Cardiac muscle cell (in vitro differentiated cells and primary cell): ENCODE measurements at regions not wholly inside any gene's neighbourhood (a gene's known extent, or its start where the extent isn't known, plus 50 kb on each side); places are given as distances from the start of the nearest gene placed in this dataset.

Experiments
- DNase-seq, 2 donors: peaks; one replicate each; pipeline versions ENCODE4 v3.0.0 to v3.0.0-alpha.2; 2010 to 2017; ENCODE audit warnings: low read depth in 1 of 2, low spot score in 1 of 2
- H3K27ac ChIP-seq: fragments of 200-600 bp; sonication (generic); 2 replicates; pipeline ENCODE4 v1.5.1; 2016
- H3K27me3 ChIP-seq: fragments of 200-600 bp; sonication (generic); 2 replicates; pipeline ENCODE4 v1.6.0; 2016; ENCODE audit warnings: control low read depth
- H3K36me3 ChIP-seq: fragments of 200-600 bp; sonication (generic); 2 replicates; pipeline ENCODE4 v1.5.1; 2016; ENCODE audit warnings: control low read depth
- H3K4me1 ChIP-seq: fragments of 200-600 bp; sonication (generic); 2 replicates; pipeline ENCODE4 v1.8.1; 2017; ENCODE audit warnings: low read depth, mild to moderate bottlenecking, mixed run types
- H3K4me3 ChIP-seq: fragments of 200-600 bp; sonication (generic); 2 replicates; pipeline ENCODE4 v1.5.1; 2016; ENCODE audit warnings: mild to moderate bottlenecking
- H3K9me3 ChIP-seq: fragments of 200-600 bp; sonication (generic); 2 replicates; pipeline ENCODE4 v1.5.1; 2017; ENCODE audit warnings: low read depth, mild to moderate bottlenecking, control low read depth
- CTCF ChIP-seq: IDR thresholded peaks from 2 replicates; pipeline ENCODE4 v1.5.1; 2012; ENCODE audit warnings: low read depth, mild to moderate bottlenecking, low read length

GRCh38 chr9:16100537-16101091 lies 547.8 kb downstream of the CCDC171 start:
- H3K4me1 ChIP-seq: peaks cover 34% of the 10 kb centered on the region
- peak; percentile 93 to 95 for DNase-seq
- no peak overlapping the region for H3K4me3 ChIP-seq
- H3K27me3 ChIP-seq: no peaks in the 10 kb centered on the region
- TF ChIP-seq CTCF: no peak
- no peaks in the 10 kb centered on the region for H3K9me3 ChIP-seq
- no peaks in the 10 kb centered on the region for H3K36me3 ChIP-seq
- H3K27ac ChIP-seq: peak overlapping the region; percentile 93

GRCh38 chr9:16102154-16102553 lies 549.3 kb downstream of the CCDC171 start:
- Histone ChIP-seq H3K4me3 (no peak overlapping the region), H3K9me3 (no peaks in the 10 kb centered on the region), H3K36me3 (no peaks in the 10 kb centered on the region), H3K4me1 (peaks cover 34% of the 10 kb centered on the region), H3K27ac (peak overlapping the region; percentile 93), H3K27me3 (no peaks in the 10 kb centered on the region)
- DNase-seq: no peak
- no peak for TF ChIP-seq CTCF

GRCh38 chr9:16103620-16104397 lies 551.0 kb downstream of the CCDC171 start:
- Histone ChIP-seq H3K27me3 (no peaks in the 10 kb centered on the region), H3K4me1 (peaks cover 34% of the 10 kb centered on the region), H3K9me3 (no peaks in the 10 kb centered on the region), H3K4me3 (no peak overlapping the region), H3K27ac (no peak overlapping the region), H3K36me3 (no peaks in the 10 kb centered on the region)
- peak in 1 of 2 donors; percentile 63 for DNase-seq
- no peak for TF ChIP-seq CTCF

- no peak overlapping the region for H3K27ac ChIP-seq
- DNase-seq: peak in 1 of 2 donors; percentile 53
- peaks cover 29% of the 10 kb centered on the region for H3K4me1 ChIP-seq
- H3K27me3 ChIP-seq: no peaks in the 10 kb centered on the region
- TF ChIP-seq CTCF: no peak
- no peaks in the 10 kb centered on the region for H3K36me3 ChIP-seq
- no peaks in the 10 kb centered on the region for H3K9me3 ChIP-seq
- no peak overlapping the region for H3K4me3 ChIP-seq
Observed at GRCh38 chr9:16105168-16106020, 552.6 kb downstream of the CCDC171 start.

- no peaks in the 10 kb centered on the region for H3K9me3 ChIP-seq
- H3K27ac ChIP-seq: no peak overlapping the region
- TF ChIP-seq CTCF: no peak
- H3K27me3 ChIP-seq: no peaks in the 10 kb centered on the region
- H3K4me3 ChIP-seq: no peak overlapping the region
- peaks cover 23% of the 10 kb centered on the region for H3K4me1 ChIP-seq
- no peaks in the 10 kb centered on the region for H3K36me3 ChIP-seq
- no peak for DNase-seq
Observed at GRCh38 chr9:16106021-16106571, 553.3 kb downstream of the CCDC171 start.
